Loucy (cell line): ENCODE measurements at regions not wholly inside any gene's neighbourhood (a gene's known extent, or its start where the extent isn't known, plus 50 kb on each side); places are given as distances from the start of the nearest gene placed in this dataset.

Experiments used
- EZH2phosphoT487 ChIP-seq: fragments of 200-600 bp; IDR thresholded peaks from 2 replicates; pipeline ENCODE4 v1.6.1; 2018; ENCODE audit warnings: antibody characterized with exemption, mild to moderate bottlenecking, moderate library complexity, borderline replicate concordance
- TF ChIP-seq, protein P1 (sequence below): fragments of 200-600 bp; sonication (generic); conservative IDR thresholded peaks from 2 replicates; pipeline ENCODE4 v1.5.1; 2014; ENCODE audit warnings: mild to moderate bottlenecking, antibody characterized with exemption, low read length

DNA sequence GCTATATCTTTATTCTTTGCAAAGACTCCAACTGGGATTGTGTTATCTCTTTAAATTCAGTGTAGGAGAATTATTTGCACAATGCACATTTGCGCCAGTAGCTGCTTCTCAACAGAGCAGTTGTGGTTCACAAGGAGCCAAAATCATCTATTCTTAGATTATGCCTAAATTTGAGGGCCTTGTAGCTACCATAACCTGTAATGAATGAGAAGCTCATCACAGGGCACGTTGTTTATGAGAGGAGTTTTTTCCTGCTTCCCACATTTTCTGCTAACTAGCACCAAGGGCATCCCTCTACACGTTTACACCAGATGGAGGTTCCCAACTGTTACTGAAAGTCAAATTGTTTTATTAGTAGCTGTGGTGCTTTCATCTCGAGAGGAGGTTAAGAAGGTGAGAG is 322.4 kb downstream of the TMEM161B start:
- TF ChIP-seq, protein P1, sequence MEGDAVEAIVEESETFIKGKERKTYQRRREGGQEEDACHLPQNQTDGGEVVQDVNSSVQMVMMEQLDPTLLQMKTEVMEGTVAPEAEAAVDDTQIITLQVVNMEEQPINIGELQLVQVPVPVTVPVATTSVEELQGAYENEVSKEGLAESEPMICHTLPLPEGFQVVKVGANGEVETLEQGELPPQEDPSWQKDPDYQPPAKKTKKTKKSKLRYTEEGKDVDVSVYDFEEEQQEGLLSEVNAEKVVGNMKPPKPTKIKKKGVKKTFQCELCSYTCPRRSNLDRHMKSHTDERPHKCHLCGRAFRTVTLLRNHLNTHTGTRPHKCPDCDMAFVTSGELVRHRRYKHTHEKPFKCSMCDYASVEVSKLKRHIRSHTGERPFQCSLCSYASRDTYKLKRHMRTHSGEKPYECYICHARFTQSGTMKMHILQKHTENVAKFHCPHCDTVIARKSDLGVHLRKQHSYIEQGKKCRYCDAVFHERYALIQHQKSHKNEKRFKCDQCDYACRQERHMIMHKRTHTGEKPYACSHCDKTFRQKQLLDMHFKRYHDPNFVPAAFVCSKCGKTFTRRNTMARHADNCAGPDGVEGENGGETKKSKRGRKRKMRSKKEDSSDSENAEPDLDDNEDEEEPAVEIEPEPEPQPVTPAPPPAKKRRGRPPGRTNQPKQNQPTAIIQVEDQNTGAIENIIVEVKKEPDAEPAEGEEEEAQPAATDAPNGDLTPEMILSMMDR, result no peak
- no peak for TF ChIP-seq EZH2phosphoT487
